ENCODE measurements at regions not wholly inside any gene's neighbourhood (a gene's known extent, or its start where the extent isn't known, plus 50 kb on each side); places are given as distances from the start of the nearest gene placed in this dataset.

- H3K27me3 Mint-ChIP-seq = no peaks in the 10 kb centered on the region
- ATAC-seq (replicated peaks; ENCODE audit: extremely low read depth, poor library complexity, severe bottlenecking) (no peak), DNase-seq (ENCODE audit: low spot score in 2 of 2) (no peak)
- H3K9me3 Mint-ChIP-seq = peaks cover 29% of the 10 kb centered on the region
- no peak overlapping the region for H3K4me3 Mint-ChIP-seq
- H3K36me3 Mint-ChIP-seq (ENCODE audit: insufficient read depth) = no peaks in the 10 kb centered on the region
- no peak overlapping the region for H3K27ac Mint-ChIP-seq (ENCODE audit: low read depth)
- H3K4me1 Mint-ChIP-seq = no peaks in the 10 kb centered on the region
These were observed 379.7 kb downstream of the SQOR start for GRCh38 chr15:46014532-46014931.

DNA sequence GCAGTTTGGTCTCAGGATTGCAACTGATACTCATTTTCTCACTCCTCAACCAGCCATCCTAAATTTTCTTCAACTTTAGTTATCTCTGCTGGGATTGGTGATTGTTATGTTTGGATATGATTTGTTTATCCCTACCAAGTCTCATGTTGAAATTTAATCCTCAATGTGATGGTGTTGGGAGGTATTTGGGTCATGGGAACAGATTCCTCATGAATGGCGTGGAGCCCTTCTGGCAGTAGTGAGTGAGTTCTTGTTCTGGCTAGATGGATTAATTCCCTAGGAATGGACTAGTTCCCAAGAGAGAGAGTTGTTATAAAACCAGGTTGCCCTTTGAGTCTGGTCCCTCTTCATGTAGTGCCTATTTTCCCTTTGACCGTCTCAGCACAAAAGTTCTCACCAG, 399.9 kb downstream of the SQOR start:
- Mint-ChIP-seq H3K9me3 (peaks cover 28% of the 10 kb centered on the region), H3K27me3 (no peaks in the 10 kb centered on the region), H3K4me1 (no peaks in the 10 kb centered on the region), H3K27ac (ENCODE audit: low read depth) (no peak overlapping the region), H3K4me3 (no peak overlapping the region), H3K36me3 (ENCODE audit: insufficient read depth) (peaks cover 1% of the 10 kb centered on the region)
- ATAC-seq (replicated peaks; ENCODE audit: extremely low read depth, poor library complexity, severe bottlenecking) (no peak), DNase-seq (ENCODE audit: low spot score in 2 of 2) (no peak)

DNA sequence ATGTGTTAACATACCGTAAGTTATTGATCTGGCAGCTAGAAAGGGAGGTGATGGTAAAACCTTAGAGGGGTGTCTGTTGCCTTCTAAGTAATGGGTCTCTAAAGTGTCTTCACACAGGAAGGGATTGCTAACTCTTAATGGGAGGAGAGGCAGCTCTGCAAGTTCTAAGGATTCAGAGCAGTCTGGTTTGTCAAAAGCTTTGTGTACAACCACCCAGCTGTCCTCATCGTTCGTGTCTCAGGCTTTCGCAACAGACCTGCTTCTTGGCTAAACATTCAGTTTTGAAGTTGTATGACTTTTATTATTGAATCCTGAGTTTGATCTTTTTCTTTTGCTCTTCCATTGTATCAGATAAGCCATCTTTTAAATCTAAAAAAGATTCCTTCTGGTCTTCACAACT, 404.9 kb downstream of the SQOR start:
- Mint-ChIP-seq H3K27me3 (no peaks in the 10 kb centered on the region), H3K4me3 (no peak overlapping the region), H3K9me3 (peaks cover 10% of the 10 kb centered on the region), H3K4me1 (no peaks in the 10 kb centered on the region), H3K36me3 (ENCODE audit: insufficient read depth) (peaks cover 1% of the 10 kb centered on the region), H3K27ac (ENCODE audit: low read depth) (no peak overlapping the region)
- no peak for DNase-seq (ENCODE audit: low spot score in 2 of 2)
- no peak for ATAC-seq (replicated peaks; ENCODE audit: extremely low read depth, poor library complexity, severe bottlenecking)

DNA sequence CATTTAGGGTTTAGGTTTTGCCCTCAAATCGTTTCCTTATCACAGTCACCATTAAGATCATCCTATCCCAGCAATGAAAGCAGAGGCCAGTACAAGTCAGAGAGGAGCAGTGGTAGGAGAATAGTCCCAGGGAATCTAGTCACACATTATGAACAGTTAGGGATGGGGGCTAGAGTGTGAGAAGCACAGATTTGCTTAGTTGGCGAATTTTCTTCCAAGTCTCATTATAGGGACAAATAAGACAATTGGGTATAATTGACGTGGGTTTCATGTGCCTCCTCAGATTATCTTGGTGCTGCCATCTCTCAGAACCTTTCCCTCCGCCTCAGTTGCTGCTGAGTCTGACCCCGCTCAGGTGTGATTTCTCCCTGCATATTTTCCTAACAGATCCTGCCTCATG, 407.1 kb downstream of the SQOR start:
- no peak for ATAC-seq (replicated peaks; ENCODE audit: extremely low read depth, poor library complexity, severe bottlenecking)
- Mint-ChIP-seq H3K27ac (ENCODE audit: low read depth) (no peak overlapping the region), H3K9me3 (peaks cover 13% of the 10 kb centered on the region), H3K27me3 (no peaks in the 10 kb centered on the region), H3K36me3 (ENCODE audit: insufficient read depth) (no peaks in the 10 kb centered on the region), H3K4me3 (no peak overlapping the region), H3K4me1 (no peaks in the 10 kb centered on the region)
- no peak for DNase-seq (ENCODE audit: low spot score in 2 of 2)

GRCh38 chr15:46059921-46060594, 425.2 kb downstream of the SQOR start:
- no peak for ATAC-seq (replicated peaks; ENCODE audit: extremely low read depth, poor library complexity, severe bottlenecking)
- Mint-ChIP-seq H3K4me1 (no peaks in the 10 kb centered on the region), H3K4me3 (no peak overlapping the region), H3K27me3 (no peaks in the 10 kb centered on the region), H3K27ac (ENCODE audit: low read depth) (no peak overlapping the region), H3K9me3 (no peaks in the 10 kb centered on the region), H3K36me3 (ENCODE audit: insufficient read depth) (no peaks in the 10 kb centered on the region)
- DNase-seq (ENCODE audit: low spot score in 2 of 2) = no peak

GRCh38 chr15:46061002-46061401, 426.2 kb downstream of the SQOR start:
- H3K4me3 Mint-ChIP-seq = no peak overlapping the region
- ATAC-seq (replicated peaks; ENCODE audit: extremely low read depth, poor library complexity, severe bottlenecking) (no peak), DNase-seq (ENCODE audit: low spot score in 2 of 2) (no peak)
- no peaks in the 10 kb centered on the region for H3K9me3 Mint-ChIP-seq
- no peak overlapping the region for H3K27ac Mint-ChIP-seq (ENCODE audit: low read depth)
- H3K27me3 Mint-ChIP-seq = no peaks in the 10 kb centered on the region
- H3K36me3 Mint-ChIP-seq (ENCODE audit: insufficient read depth) = no peaks in the 10 kb centered on the region
- H3K4me1 Mint-ChIP-seq = no peaks in the 10 kb centered on the region

- Mint-ChIP-seq H3K36me3 (ENCODE audit: insufficient read depth) (peaks cover 1% of the 10 kb centered on the region), H3K27me3 (no peaks in the 10 kb centered on the region), H3K4me3 (no peak overlapping the region), H3K4me1 (no peaks in the 10 kb centered on the region), H3K9me3 (peaks cover 6% of the 10 kb centered on the region), H3K27ac (ENCODE audit: low read depth) (no peak overlapping the region)
- ATAC-seq (replicated peaks; ENCODE audit: extremely low read depth, poor library complexity, severe bottlenecking) (no peak), DNase-seq (ENCODE audit: low spot score in 2 of 2) (no peak)
These were observed 442.4 kb downstream of the SQOR start for GRCh38 chr15:46077220-46077619.

GRCh38 chr15:46079046-46079445, 444.2 kb downstream of the SQOR start:
- no peaks in the 10 kb centered on the region for H3K27me3 Mint-ChIP-seq
- H3K4me3 Mint-ChIP-seq = no peak overlapping the region
- DNase-seq (ENCODE audit: low spot score in 2 of 2) (no peak), ATAC-seq (replicated peaks; ENCODE audit: extremely low read depth, poor library complexity, severe bottlenecking) (no peak)
- no peak overlapping the region for H3K27ac Mint-ChIP-seq (ENCODE audit: low read depth)
- H3K9me3 Mint-ChIP-seq = peaks cover 6% of the 10 kb centered on the region
- peaks cover 1% of the 10 kb centered on the region for H3K36me3 Mint-ChIP-seq (ENCODE audit: insufficient read depth)
- no peaks in the 10 kb centered on the region for H3K4me1 Mint-ChIP-seq

DNA sequence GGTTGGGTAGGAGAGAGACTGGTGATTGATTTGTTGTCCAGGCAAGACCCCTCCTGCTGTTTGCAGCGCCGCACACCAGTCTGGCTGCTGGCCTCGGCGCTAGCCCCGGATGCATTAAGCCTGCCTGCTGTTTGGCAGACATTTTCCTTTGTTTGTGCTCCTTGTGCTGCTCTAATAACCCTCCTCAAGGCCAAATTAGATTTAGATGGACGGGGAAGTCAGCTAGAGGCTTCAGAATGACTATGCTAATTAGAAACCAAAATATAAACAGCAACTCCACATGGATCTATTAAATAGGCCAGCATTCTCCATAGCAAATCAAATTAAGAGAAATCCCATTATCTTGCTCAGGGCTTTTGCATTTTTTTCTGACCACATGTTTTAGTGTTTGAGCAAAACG, 445.2 kb downstream of the SQOR start:
- Mint-ChIP-seq H3K36me3 (ENCODE audit: insufficient read depth) (peaks cover 1% of the 10 kb centered on the region), H3K27me3 (no peaks in the 10 kb centered on the region), H3K27ac (ENCODE audit: low read depth) (no peak overlapping the region), H3K4me3 (no peak overlapping the region), H3K4me1 (no peaks in the 10 kb centered on the region), H3K9me3 (peaks cover 6% of the 10 kb centered on the region)
- no peak for DNase-seq (ENCODE audit: low spot score in 2 of 2)
- ATAC-seq (replicated peaks; ENCODE audit: extremely low read depth, poor library complexity, severe bottlenecking) = no peak

- Mint-ChIP-seq H3K27ac (ENCODE audit: low read depth) (no peak overlapping the region), H3K27me3 (no peaks in the 10 kb centered on the region), H3K4me3 (no peak overlapping the region), H3K9me3 (peaks cover 11% of the 10 kb centered on the region), H3K36me3 (ENCODE audit: insufficient read depth) (no peaks in the 10 kb centered on the region), H3K4me1 (no peaks in the 10 kb centered on the region)
- DNase-seq (ENCODE audit: low spot score in 2 of 2) = no peak
- ATAC-seq (replicated peaks; ENCODE audit: extremely low read depth, poor library complexity, severe bottlenecking) = no peak
These were observed 453.9 kb downstream of the SQOR start for GRCh38 chr15:46088486-46089445.

- no peaks in the 10 kb centered on the region for H3K4me1 Mint-ChIP-seq
- H3K9me3 Mint-ChIP-seq = peaks cover 16% of the 10 kb centered on the region
- H3K27ac Mint-ChIP-seq (ENCODE audit: low read depth) = no peak overlapping the region
- H3K36me3 Mint-ChIP-seq (ENCODE audit: insufficient read depth) = no peaks in the 10 kb centered on the region
- DNase-seq (ENCODE audit: low spot score in 2 of 2) (no peak), ATAC-seq (replicated peaks; ENCODE audit: extremely low read depth, poor library complexity, severe bottlenecking) (no peak)
- H3K27me3 Mint-ChIP-seq = no peaks in the 10 kb centered on the region
- H3K4me3 Mint-ChIP-seq = no peak overlapping the region
These were observed 454.7 kb downstream of the SQOR start for GRCh38 chr15:46089467-46089935.

- H3K27ac Mint-ChIP-seq (ENCODE audit: low read depth) = no peak overlapping the region
- ATAC-seq (replicated peaks; ENCODE audit: extremely low read depth, poor library complexity, severe bottlenecking) (no peak), DNase-seq (ENCODE audit: low spot score in 2 of 2) (no peak)
- no peaks in the 10 kb centered on the region for H3K27me3 Mint-ChIP-seq
- H3K4me1 Mint-ChIP-seq = no peaks in the 10 kb centered on the region
- H3K9me3 Mint-ChIP-seq = peaks cover 15% of the 10 kb centered on the region
- peaks cover 1% of the 10 kb centered on the region for H3K36me3 Mint-ChIP-seq (ENCODE audit: insufficient read depth)
- H3K4me3 Mint-ChIP-seq = no peak overlapping the region
These were observed 457.1 kb downstream of the SQOR start for GRCh38 chr15:46091860-46092450.

Data from central memory CD8-positive, alpha-beta T cell (primary cell).